ENCODE measurements at regions not wholly inside any gene's neighbourhood (a gene's known extent, or its start where the extent isn't known, plus 50 kb on each side); places are given as distances from the start of the nearest gene placed in this dataset.

- ChIA-PET CTCF (no interaction called here), POLR2A (no interaction called here)
- no peak overlapping the region for H3K27ac Mint-ChIP-seq
- DNase-seq (no peak), ATAC-seq (ENCODE audit: low read depth) (no peak)
- H3K36me3 ChIP-seq (replicated peaks in 1 of 2; ENCODE audit: control extremely low read depth in 1 of 2, control insufficient read depth in 1 of 2, extremely low read depth in 1 of 2, insufficient read depth in 2 of 2, low read length in 1 of 2) = no peaks in the 10 kb centered on the region
- H3K9me3 ChIP-seq (ENCODE audit: control extremely low read depth in 1 of 3, control insufficient read depth in 2 of 3, insufficient read depth in 1 of 3, low read length in 2 of 3) = peaks cover 0 to 2% (median 0%) of the 10 kb centered on the region in 3 donors
- peaks cover 7% of the 10 kb centered on the region for H3K9me3 Mint-ChIP-seq (ENCODE audit: insufficient read depth)
- no peak overlapping the region for H3K9ac ChIP-seq (ENCODE audit: low read length)
- H4K20me1 ChIP-seq (ENCODE audit: control insufficient read depth, insufficient read depth, low read length, poor library complexity, severe bottlenecking) = no peaks in the 10 kb centered on the region
- H3K27me3 Mint-ChIP-seq = no peaks in the 10 kb centered on the region
- no peaks in the 10 kb centered on the region for H3K79me2 ChIP-seq (ENCODE audit: control insufficient read depth, insufficient read depth, low read length)
- H3K4me1 ChIP-seq (ENCODE audit: control insufficient read depth in 2 of 2, insufficient read depth in 2 of 2, low read length in 2 of 2) = no peaks in the 10 kb centered on the region
- no peaks in the 10 kb centered on the region for H3K27me3 ChIP-seq (replicated peaks in 1 of 4; ENCODE audit: control extremely low read depth in 1 of 4, control insufficient read depth in 3 of 4, insufficient read depth in 4 of 4, low read length in 3 of 4)
- TF ChIP-seq, protein P1, sequence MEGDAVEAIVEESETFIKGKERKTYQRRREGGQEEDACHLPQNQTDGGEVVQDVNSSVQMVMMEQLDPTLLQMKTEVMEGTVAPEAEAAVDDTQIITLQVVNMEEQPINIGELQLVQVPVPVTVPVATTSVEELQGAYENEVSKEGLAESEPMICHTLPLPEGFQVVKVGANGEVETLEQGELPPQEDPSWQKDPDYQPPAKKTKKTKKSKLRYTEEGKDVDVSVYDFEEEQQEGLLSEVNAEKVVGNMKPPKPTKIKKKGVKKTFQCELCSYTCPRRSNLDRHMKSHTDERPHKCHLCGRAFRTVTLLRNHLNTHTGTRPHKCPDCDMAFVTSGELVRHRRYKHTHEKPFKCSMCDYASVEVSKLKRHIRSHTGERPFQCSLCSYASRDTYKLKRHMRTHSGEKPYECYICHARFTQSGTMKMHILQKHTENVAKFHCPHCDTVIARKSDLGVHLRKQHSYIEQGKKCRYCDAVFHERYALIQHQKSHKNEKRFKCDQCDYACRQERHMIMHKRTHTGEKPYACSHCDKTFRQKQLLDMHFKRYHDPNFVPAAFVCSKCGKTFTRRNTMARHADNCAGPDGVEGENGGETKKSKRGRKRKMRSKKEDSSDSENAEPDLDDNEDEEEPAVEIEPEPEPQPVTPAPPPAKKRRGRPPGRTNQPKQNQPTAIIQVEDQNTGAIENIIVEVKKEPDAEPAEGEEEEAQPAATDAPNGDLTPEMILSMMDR (IDR thresholded peaks at IDR 0.05) = no peak
- TF ChIP-seq EZH2 (IDR thresholded peaks at IDR 0.05; ENCODE audit: borderline replicate concordance, insufficient read depth, low read depth, low read length, poor library complexity, severe bottlenecking) = no peak
- H3K4me3 Mint-ChIP-seq = no peak overlapping the region
- no peak overlapping the region for H3K4me2 ChIP-seq (replicated peaks; ENCODE audit: low read depth, low read length, poor library complexity, severe bottlenecking)
- H3K27ac ChIP-seq (ENCODE audit: low read length in 2 of 2) = no peak overlapping the region
- no peak overlapping the region for H2AFZ ChIP-seq (ENCODE audit: insufficient read depth, low read depth, low read length, poor library complexity, severe bottlenecking)
- no peak overlapping the region for H3K4me3 ChIP-seq (ENCODE audit: control extremely low read depth in 1 of 5, extremely low read depth in 1 of 5, insufficient read depth in 1 of 5, low read depth in 2 of 5, low read length in 4 of 5)
- intact Hi-C loops (cut with micrococcal nuclease) = no loop called here
- WGBS (ENCODE audit: insufficient coverage) = no CpG with 5 or more reads among the region's 5 CpGs
- H3K4me1 Mint-ChIP-seq = no peaks in the 10 kb centered on the region
Measured at GRCh38 chr20:12775041-12775440, 233.7 kb upstream of the SPTLC3 start.

- intact Hi-C loops (cut with micrococcal nuclease) = no loop called here
Measured at GRCh38 chr20:12777016-12777415, 231.8 kb upstream of the SPTLC3 start.

More at GRCh38 chr20:12777016-12777415, 231.8 kb upstream of the SPTLC3 start:
- no peak for ATAC-seq (ENCODE audit: low read depth)
- Mint-ChIP-seq H3K27ac (no peak overlapping the region), H3K9me3 (ENCODE audit: insufficient read depth) (peaks cover 4% of the 10 kb centered on the region), H3K4me3 (no peak overlapping the region), H3K27me3 (no peaks in the 10 kb centered on the region), H3K4me1 (no peaks in the 10 kb centered on the region)
- CTCF ChIA-PET = no interaction called here
- DNase-seq = no peak
- Histone ChIP-seq H3K79me2 (ENCODE audit: control insufficient read depth, insufficient read depth, low read length) (no peaks in the 10 kb centered on the region), H3K27me3 (replicated peaks in 1 of 4; ENCODE audit: control extremely low read depth in 1 of 4, control insufficient read depth in 3 of 4, insufficient read depth in 4 of 4, low read length in 3 of 4) (no peaks in the 10 kb centered on the region), H2AFZ (ENCODE audit: insufficient read depth, low read depth, low read length, poor library complexity, severe bottlenecking) (no peak overlapping the region), H3K4me1 (ENCODE audit: control insufficient read depth in 2 of 2, insufficient read depth in 2 of 2, low read length in 2 of 2) (no peaks in the 10 kb centered on the region), H3K4me3 (ENCODE audit: control extremely low read depth in 1 of 5, extremely low read depth in 1 of 5, insufficient read depth in 1 of 5, low read depth in 2 of 5, low read length in 4 of 5) (no peak overlapping the region), H3K9ac (ENCODE audit: low read length) (no peak overlapping the region), H3K27ac (ENCODE audit: low read length in 2 of 2) (no peak overlapping the region), H3K36me3 (replicated peaks in 1 of 2; ENCODE audit: control extremely low read depth in 1 of 2, control insufficient read depth in 1 of 2, extremely low read depth in 1 of 2, insufficient read depth in 2 of 2, low read length in 1 of 2) (no peaks in the 10 kb centered on the region), H3K4me2 (replicated peaks; ENCODE audit: low read depth, low read length, poor library complexity, severe bottlenecking) (no peak overlapping the region), H4K20me1 (ENCODE audit: control insufficient read depth, insufficient read depth, low read length, poor library complexity, severe bottlenecking) (no peaks in the 10 kb centered on the region), H3K9me3 (ENCODE audit: control extremely low read depth in 1 of 3, control insufficient read depth in 2 of 3, insufficient read depth in 1 of 3, low read length in 2 of 3) (peaks cover 0 to 2% (median 0%) of the 10 kb centered on the region in 3 donors)
- TF ChIP-seq EZH2 (IDR thresholded peaks at IDR 0.05; ENCODE audit: borderline replicate concordance, insufficient read depth, low read depth, low read length, poor library complexity, severe bottlenecking) = no peak
- TF ChIP-seq, protein P1 (IDR thresholded peaks at IDR 0.05) = no peak
- no CpG with 5 or more reads among the region's 5 CpGs for WGBS (ENCODE audit: insufficient coverage)
- POLR2A ChIA-PET = no interaction called here

Measured in B cell (primary cell).